ENCODE measurements at regions not wholly inside any gene's neighbourhood (a gene's known extent, or its start where the extent isn't known, plus 50 kb on each side); places are given as distances from the start of the nearest gene placed in this dataset.

GRCh38 chr12:127519779-127520178 lies 747.2 kb upstream of the TMEM132C start:
- no peak overlapping the region for H3K4me3 ChIP-seq
- WGBS, 2 donors, result 60 to 69% methylated on average over 2 of the region's 2 CpGs
- TF ChIP-seq CTCF (IDR thresholded peaks at IDR 0.05; ENCODE audit: control extremely low read depth, extremely low read depth), result no peak
- no peak overlapping the region for H3K27ac ChIP-seq (ENCODE audit: low read depth in 1 of 2, low read length in 1 of 2)
- no peaks in the 10 kb centered on the region for H3K27me3 ChIP-seq (ENCODE audit: control insufficient read depth in 3 of 3, insufficient read depth in 3 of 3, low read length in 2 of 3)
- no peak overlapping the region for H3K9ac ChIP-seq (ENCODE audit: insufficient read depth in 1 of 2, low read length in 2 of 2)
- DNase-seq (no peak), ATAC-seq (ENCODE audit: insufficient read depth, low FRiP score) (no peak)
- H3K36me3 ChIP-seq (ENCODE audit: control insufficient read depth in 4 of 4, insufficient read depth in 4 of 4, low read length in 4 of 4), result no peaks in the 10 kb centered on the region
- H3K4me1 ChIP-seq (ENCODE audit: control insufficient read depth in 5 of 5, insufficient read depth in 5 of 5, low read length in 5 of 5), result no peaks in the 10 kb centered on the region
- no peaks in the 10 kb centered on the region for H3K9me3 ChIP-seq (ENCODE audit: control insufficient read depth in 4 of 4, insufficient read depth in 3 of 4, low read length in 3 of 4)

- H3K9me3 ChIP-seq (ENCODE audit: control insufficient read depth in 4 of 4, insufficient read depth in 3 of 4, low read length in 3 of 4), result no peaks in the 10 kb centered on the region
- TF ChIP-seq CTCF (IDR thresholded peaks at IDR 0.05; ENCODE audit: control extremely low read depth, extremely low read depth), result no peak
- WGBS, 2 donors, result 82 to 83% methylated on average over 3 of the region's 3 CpGs
- ATAC-seq (ENCODE audit: insufficient read depth, low FRiP score), result no peak
- no peaks in the 10 kb centered on the region for H3K4me1 ChIP-seq (ENCODE audit: control insufficient read depth in 5 of 5, insufficient read depth in 5 of 5, low read length in 5 of 5)
- no peak for DNase-seq
- no peak overlapping the region for H3K27ac ChIP-seq (ENCODE audit: low read depth in 1 of 2, low read length in 1 of 2)
- H3K36me3 ChIP-seq (ENCODE audit: control insufficient read depth in 4 of 4, insufficient read depth in 4 of 4, low read length in 4 of 4), result no peaks in the 10 kb centered on the region
- no peaks in the 10 kb centered on the region for H3K27me3 ChIP-seq (ENCODE audit: control insufficient read depth in 3 of 3, insufficient read depth in 3 of 3, low read length in 2 of 3)
- no peak overlapping the region for H3K4me3 ChIP-seq
- H3K9ac ChIP-seq (ENCODE audit: insufficient read depth in 1 of 2, low read length in 2 of 2), result no peak overlapping the region
Measured at GRCh38 chr12:127526925-127527324, 740.0 kb upstream of the TMEM132C start.

GRCh38 chr12:127528551-127528950 lies 738.4 kb upstream of the TMEM132C start:
- H3K9ac ChIP-seq (ENCODE audit: insufficient read depth in 1 of 2, low read length in 2 of 2), result no peak overlapping the region
- no peak for DNase-seq
- TF ChIP-seq CTCF (IDR thresholded peaks at IDR 0.05; ENCODE audit: control extremely low read depth, extremely low read depth), result no peak

GRCh38 chr12:127531542-127531941 lies 735.4 kb upstream of the TMEM132C start:
- Histone ChIP-seq H3K4me3 (no peak overlapping the region), H3K4me1 (ENCODE audit: control insufficient read depth in 5 of 5, insufficient read depth in 5 of 5, low read length in 5 of 5) (no peaks in the 10 kb centered on the region), H3K36me3 (ENCODE audit: control insufficient read depth in 4 of 4, insufficient read depth in 4 of 4, low read length in 4 of 4) (no peaks in the 10 kb centered on the region), H3K9ac (ENCODE audit: insufficient read depth in 1 of 2, low read length in 2 of 2) (no peak overlapping the region), H3K27ac (ENCODE audit: low read depth in 1 of 2, low read length in 1 of 2) (no peak overlapping the region), H3K9me3 (ENCODE audit: control insufficient read depth in 4 of 4, insufficient read depth in 3 of 4, low read length in 3 of 4) (peaks cover 0 to 4% (median 3%) of the 10 kb centered on the region in 4 donors), H3K27me3 (ENCODE audit: control insufficient read depth in 3 of 3, insufficient read depth in 3 of 3, low read length in 2 of 3) (no peaks in the 10 kb centered on the region)
- 54 to 64% methylated on average over 3 of the region's 3 CpGs for WGBS, 2 donors
- ATAC-seq (ENCODE audit: insufficient read depth, low FRiP score) (no peak), DNase-seq (no peak)
- TF ChIP-seq CTCF (IDR thresholded peaks at IDR 0.05; ENCODE audit: control extremely low read depth, extremely low read depth), result no peak

More at GRCh38 chr12:127528551-127528950, 738.4 kb upstream of the TMEM132C start:
- 75 to 81% methylated on average over 8 of the region's 8 CpGs for WGBS, 2 donors
- ATAC-seq (ENCODE audit: insufficient read depth, low FRiP score), result no peak
- Histone ChIP-seq H3K36me3 (ENCODE audit: control insufficient read depth in 4 of 4, insufficient read depth in 4 of 4, low read length in 4 of 4) (no peaks in the 10 kb centered on the region), H3K4me3 (no peak overlapping the region), H3K27ac (ENCODE audit: low read depth in 1 of 2, low read length in 1 of 2) (no peak overlapping the region), H3K4me1 (ENCODE audit: control insufficient read depth in 5 of 5, insufficient read depth in 5 of 5, low read length in 5 of 5) (no peaks in the 10 kb centered on the region), H3K27me3 (ENCODE audit: control insufficient read depth in 3 of 3, insufficient read depth in 3 of 3, low read length in 2 of 3) (no peaks in the 10 kb centered on the region), H3K9me3 (ENCODE audit: control insufficient read depth in 4 of 4, insufficient read depth in 3 of 4, low read length in 3 of 4) (no peaks in the 10 kb centered on the region)
